Erythroblast (primary cell): ENCODE measurements at regions not wholly inside any gene's neighbourhood (a gene's known extent, or its start where the extent isn't known, plus 50 kb on each side); places are given as distances from the start of the nearest gene placed in this dataset.

Experiments
- GATA1 ChIP-seq: IDR thresholded peaks from 2 replicates; pipeline ENCODE4 v1.6.1; 2011; ENCODE audit warnings: low read depth, mild to moderate bottlenecking, control low read depth, low read length, moderate library complexity
- POLR2A ChIP-seq: IDR thresholded peaks from 2 replicates; pipeline ENCODE4 v1.6.1; 2011; ENCODE audit warnings: mild to moderate bottlenecking, low read length

GRCh38 chr14:39784461-39784860 lies 352.2 kb upstream of the FBXO33 start:
- no peak for TF ChIP-seq POLR2A
- no peak for TF ChIP-seq GATA1
